SK-N-SH (cell line): ENCODE measurements at regions not wholly inside any gene's neighbourhood (a gene's known extent, or its start where the extent isn't known, plus 50 kb on each side); places are given as distances from the start of the nearest gene placed in this dataset.

Experiments used
- CTCF ChIA-PET: fragments of 300-600, 350-600 bp; formaldehyde crosslinking; extraction: SDS; loops from one replicate; lab custom pipeline; 2021; lab: Yijun Ruan, JAX
- POLR2A ChIA-PET: fragments of 350-600 bp; sonication (Branson Sonifier 250); formaldehyde crosslinking; extraction: SDS; loops from one replicate; lab custom pipeline; 2020; ENCODE audit warnings: antibody characterized with exemption, inconsistent platforms; lab: Yijun Ruan, JAX
- DNase-seq: peaks from one replicate; pipeline ENCODE4 v3.0.0; 2012
- H2AFZ ChIP-seq: fragments of 200-600 bp; sonication (generic); 2 replicates; pipeline ENCODE4 v1.8.1; 2016; ENCODE audit warnings: antibody characterized with exemption, mild to moderate bottlenecking, low read depth
- H3F3A ChIP-seq: fragments of 200-600 bp; sonication (generic); replicated peaks from 2 replicates; pipeline ENCODE3; 2016; ENCODE audit warnings: antibody characterized with exemption, mild to moderate bottlenecking; ENCODE audit not compliant: insufficient read depth
- H3K27ac ChIP-seq, 2 experiments: fragments of 200-500 bp in 1 of 2; fragments of 200-600 bp in 1 of 2; sonication (Bioruptor generic) in 1 of 2; sonication (generic), shearing (Covaris generic) in 1 of 2; 2 replicates each; pipeline versions ENCODE4 v1.5.1 to v1.6.1; 2014 to 2016; ENCODE audit warnings: low read depth in 2 of 2, inconsistent platforms in 1 of 2, low read length in 1 of 2, mild to moderate bottlenecking in 1 of 2, mixed read lengths in 1 of 2
- H3K27me3 ChIP-seq: fragments of 200-600 bp; sonication (generic), shearing (Covaris generic); 2 replicates; pipeline ENCODE4 v1.6.1; 2016; ENCODE audit warnings: mixed run types; ENCODE audit not compliant: insufficient read depth
- H3K36me3 ChIP-seq, 2 experiments: fragments of 200-500 bp in 1 of 2; fragments of 200-600 bp in 1 of 2; sonication (Bioruptor generic) in 1 of 2; sonication (generic) in 1 of 2; replicated peaks in 1 of 2; 2 replicates each; pipeline versions ENCODE3 to v1.5.1; 2014 to 2016; ENCODE audit warnings: low read length in 1 of 2, mild to moderate bottlenecking in 1 of 2; ENCODE audit not compliant: insufficient read depth in 2 of 2, control insufficient read depth in 1 of 2
- H3K4me1 ChIP-seq, 2 experiments: fragments of 200-500 bp in 1 of 2; fragments of 200-600 bp in 1 of 2; sonication (Bioruptor generic) in 1 of 2; sonication (generic), shearing (Covaris generic) in 1 of 2; 2 replicates each; pipeline versions ENCODE4 v1.5.1 to v1.6.1; 2014 to 2016; ENCODE audit warnings: low read depth in 1 of 2, low read length in 1 of 2, mixed run types in 1 of 2; ENCODE audit not compliant: insufficient read depth in 2 of 2, control insufficient read depth in 1 of 2
- H3K4me2 ChIP-seq: fragments of 200-600 bp; sonication (generic), shearing (Covaris generic); 2 replicates; pipeline ENCODE4 v1.6.1; 2017; ENCODE audit warnings: mixed run types
- H3K4me3 ChIP-seq, 2 experiments: fragments of 200-500 bp in 1 of 2; fragments of 200-600 bp in 1 of 2; sonication (Bioruptor generic) in 1 of 2; sonication (generic), shearing (Covaris generic) in 1 of 2; 2 replicates each; pipeline versions ENCODE4 v1.5.1 to v1.8.1; 2014 to 2016; ENCODE audit warnings: low read depth in 2 of 2, inconsistent platforms in 1 of 2, low read length in 1 of 2, mild to moderate bottlenecking in 1 of 2, mixed read lengths in 1 of 2, moderate library complexity in 1 of 2
- H3K79me2 ChIP-seq: fragments of 200-600 bp; sonication (generic); 2 replicates; pipeline ENCODE4 v1.8.1; 2017; ENCODE audit warnings: mild to moderate bottlenecking; ENCODE audit not compliant: insufficient read depth
- H3K9ac ChIP-seq: fragments of 200-600 bp; sonication (generic); 2 replicates; pipeline ENCODE4 v1.6.1; 2017; ENCODE audit warnings: mixed run types
- H3K9me2 ChIP-seq: fragments of 200-600 bp; sonication (generic); 2 replicates; pipeline ENCODE4 v1.6.1; 2017; ENCODE audit warnings: mixed run types
- H3K9me3 ChIP-seq: fragments of 200-600 bp; sonication (generic); 2 replicates; pipeline ENCODE4 v1.6.1; 2017; ENCODE audit warnings: mixed run types, mild to moderate bottlenecking, moderate library complexity
- H4K20me1 ChIP-seq: fragments of 200-600 bp; sonication (generic); 2 replicates; pipeline ENCODE4 v1.6.1; 2017; ENCODE audit warnings: mild to moderate bottlenecking, mixed run types; ENCODE audit not compliant: insufficient read depth
- CHD2 ChIP-seq: fragments of 150-350 bp; IDR thresholded peaks from 2 replicates; pipeline ENCODE4 v1.6.1; 2018; ENCODE audit warnings: low read length; ENCODE audit not compliant: partially characterized antibody
- ELF1 ChIP-seq: IDR thresholded peaks from 2 replicates; pipeline ENCODE4 v1.4.0; 2012
- EP300 ChIP-seq, 2 experiments: IDR thresholded peaks; 2 replicates each; pipeline versions ENCODE4 v1.4.0 to v1.6.1; 2012; ENCODE audit warnings: borderline replicate concordance in 1 of 2, low read depth in 1 of 2, low read length in 1 of 2
- EZH2phosphoT487 ChIP-seq: fragments of 200-600 bp; sonication (generic); IDR thresholded peaks from 2 replicates; pipeline ENCODE4 v1.6.1; 2017; ENCODE audit warnings: low read depth, mixed run types, mild to moderate bottlenecking, antibody characterized with exemption, moderate library complexity, borderline replicate concordance
- GATA2 ChIP-seq: sonication (generic); formaldehyde crosslinking; IDR thresholded peaks from 2 replicates; pipeline ENCODE4 v1.5.0; 2020; ENCODE audit warnings: mild to moderate bottlenecking, missing genetic modification reagents
- JUND ChIP-seq: IDR thresholded peaks from 2 replicates; pipeline ENCODE4 v1.4.0; 2012
- MEF2A ChIP-seq: IDR thresholded peaks from 2 replicates; pipeline ENCODE4 v1.4.0; 2012; ENCODE audit warnings: low read depth, borderline replicate concordance
- NRF1 ChIP-seq: IDR thresholded peaks from 2 replicates; pipeline ENCODE4 v1.6.1; 2012; ENCODE audit warnings: low read depth, mild to moderate bottlenecking, low read length
- PBX3 ChIP-seq: IDR thresholded peaks from 2 replicates; pipeline ENCODE4; 2012
- POLR2AphosphoS5 ChIP-seq: IDR thresholded peaks from 2 replicates; pipeline ENCODE4 v1.6.1; 2012; ENCODE audit warnings: low read depth, low read length
- RAD21 ChIP-seq: IDR thresholded peaks from 2 replicates; pipeline ENCODE4 v1.6.1; 2012; ENCODE audit warnings: mild to moderate bottlenecking, low read length
- RCOR1 ChIP-seq: fragments of 150-350 bp; IDR thresholded peaks from 2 replicates; pipeline ENCODE4 v1.6.1; 2017; ENCODE audit warnings: antibody characterized with exemption, low read length
- RFX5 ChIP-seq: IDR thresholded peaks from 2 replicates; pipeline ENCODE4 v1.6.1; 2012; ENCODE audit warnings: mild to moderate bottlenecking, improper control_type of control experiment, low read length
- RXRA ChIP-seq: IDR thresholded peaks from 2 replicates; pipeline ENCODE4 v1.4.0; 2012; ENCODE audit warnings: low read depth, mild to moderate bottlenecking, borderline replicate concordance
- SIN3A ChIP-seq: IDR thresholded peaks from 2 replicates; pipeline ENCODE4 v1.6.1; 2012; ENCODE audit warnings: low read depth, mild to moderate bottlenecking, low read length, moderate library complexity, borderline replicate concordance
- SMC3 ChIP-seq: IDR thresholded peaks from 2 replicates; pipeline ENCODE4 v1.6.1; 2012; ENCODE audit warnings: low read depth, low read length, improper control_type of control experiment
- TAF1 ChIP-seq: IDR thresholded peaks from 2 replicates; pipeline ENCODE4 v1.6.1; 2012; ENCODE audit warnings: low read depth, mild to moderate bottlenecking, low read length, moderate library complexity, borderline replicate concordance
- TCF12 ChIP-seq: IDR thresholded peaks from 2 replicates; pipeline ENCODE4 v1.4.0; 2012
- YY1 ChIP-seq: IDR thresholded peaks from 2 replicates; pipeline ENCODE4 v1.4.0; 2012; ENCODE audit warnings: low read depth, mild to moderate bottlenecking
- WGBS: methylation state at CpG from one replicate; pipeline ENCODE4 v1.1.6; 2017; ENCODE audit warnings: low lambda C conversion rate; 5-methylcytosine and 5-hydroxymethylcytosine counted together
- TF ChIP-seq, protein P1 (sequence below): IDR thresholded peaks from 2 replicates; pipeline ENCODE4 v1.4.0; 2012; ENCODE audit warnings: low read depth, borderline replicate concordance
- TF ChIP-seq, protein P2 (sequence below): IDR thresholded peaks from 2 replicates; pipeline ENCODE4 v1.4.0; 2012; ENCODE audit warnings: low read depth
- TF ChIP-seq, protein P3 (sequence below): IDR thresholded peaks from 2 replicates; pipeline ENCODE4 v1.6.1; 2012; ENCODE audit warnings: mild to moderate bottlenecking, low read depth, low read length, moderate library complexity

GRCh38 chr6:74757813-74758212 lies 448.0 kb downstream of the COL12A1 start:
- Histone ChIP-seq H2AFZ (no peak overlapping the region), H3K27ac (no peak overlapping the region), H4K20me1 (no peaks in the 10 kb centered on the region), H3K9me2 (no peaks in the 10 kb centered on the region), H3K9me3 (no peaks in the 10 kb centered on the region), H3K4me3 (no peak overlapping the region), H3K79me2 (no peaks in the 10 kb centered on the region), H3K4me2 (no peak overlapping the region), H3K27me3 (no peaks in the 10 kb centered on the region; the same call in 1 of the 2 replicates), H3F3A (no peaks in the 10 kb centered on the region), H3K4me1 (no peaks in the 10 kb centered on the region), H3K9ac (no peak overlapping the region), H3K36me3 (no peaks in the 10 kb centered on the region)
- TF ChIP-seq, protein P1, sequence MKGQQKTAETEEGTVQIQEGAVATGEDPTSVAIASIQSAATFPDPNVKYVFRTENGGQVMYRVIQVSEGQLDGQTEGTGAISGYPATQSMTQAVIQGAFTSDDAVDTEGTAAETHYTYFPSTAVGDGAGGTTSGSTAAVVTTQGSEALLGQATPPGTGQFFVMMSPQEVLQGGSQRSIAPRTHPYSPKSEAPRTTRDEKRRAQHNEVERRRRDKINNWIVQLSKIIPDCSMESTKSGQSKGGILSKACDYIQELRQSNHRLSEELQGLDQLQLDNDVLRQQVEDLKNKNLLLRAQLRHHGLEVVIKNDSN = no peak
- no peak for TF ChIP-seq MEF2A
- no peak for TF ChIP-seq CHD2
- TF ChIP-seq RCOR1 = no peak
- no peak for TF ChIP-seq TCF12
- TF ChIP-seq YY1 = no peak
- TF ChIP-seq POLR2AphosphoS5 = no peak
- TF ChIP-seq RXRA = no peak
- TF ChIP-seq PBX3 = no peak
- no peak for TF ChIP-seq NRF1
- no peak for TF ChIP-seq GATA2 (CRISPR knock-in tag)
- 2% methylated on average over 1 of the region's 1 CpG for WGBS
- POLR2A ChIA-PET = no interaction called here
- DNase-seq = no peak
- CTCF ChIA-PET = no interaction called here

DNA sequence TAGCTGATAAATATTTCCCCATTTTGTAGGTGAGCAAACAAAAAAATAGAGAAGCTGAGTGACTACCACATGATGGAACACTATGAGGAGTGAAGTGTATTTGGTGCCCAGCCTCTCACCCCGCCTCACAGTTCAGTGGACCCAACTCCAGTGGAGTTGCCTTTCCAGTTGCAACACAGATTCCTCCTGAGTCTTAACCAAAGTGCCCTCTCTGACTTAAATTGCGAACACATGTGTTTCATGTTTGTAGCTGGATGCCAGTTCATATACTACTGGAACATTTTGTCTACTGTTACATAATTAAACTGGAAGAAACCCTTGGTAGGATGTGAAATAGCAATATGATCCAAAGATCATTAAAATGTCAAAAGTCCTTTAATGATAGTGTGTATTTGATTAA lies 448.9 kb downstream of the COL12A1 start:
- H4K20me1 ChIP-seq = no peaks in the 10 kb centered on the region
- WGBS = 6% methylated on average over 2 of the region's 2 CpGs
- no peak overlapping the region for H2AFZ ChIP-seq
- no peak overlapping the region for H3K4me3 ChIP-seq
- no peaks in the 10 kb centered on the region for H3K36me3 ChIP-seq
- H3K27ac ChIP-seq = no peak overlapping the region
- ChIA-PET POLR2A (no interaction called here), CTCF (no interaction called here)
- no peak overlapping the region for H3K9ac ChIP-seq
- no peaks in the 10 kb centered on the region for H3K4me1 ChIP-seq
- H3K4me2 ChIP-seq = no peak overlapping the region
- H3K27me3 ChIP-seq = no peaks in the 10 kb centered on the region; the same call in 1 of the 2 replicates
- TF ChIP-seq CHD2 = no peak
- TF ChIP-seq YY1 = no peak
- no peak for TF ChIP-seq EP300 (IDR thresholded peaks at IDR 0.05; ENCODE audit: borderline replicate concordance in 1 of 2, low read depth in 1 of 2, low read length in 1 of 2)
- TF ChIP-seq, protein P2, sequence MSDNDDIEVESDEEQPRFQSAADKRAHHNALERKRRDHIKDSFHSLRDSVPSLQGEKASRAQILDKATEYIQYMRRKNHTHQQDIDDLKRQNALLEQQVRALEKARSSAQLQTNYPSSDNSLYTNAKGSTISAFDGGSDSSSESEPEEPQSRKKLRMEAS = no peak
- no peak for TF ChIP-seq JUND
- TF ChIP-seq RAD21 = no peak
- TF ChIP-seq POLR2AphosphoS5 = no peak
- TF ChIP-seq SIN3A = no peak
- no peak for TF ChIP-seq PBX3
- TF ChIP-seq, protein P3, sequence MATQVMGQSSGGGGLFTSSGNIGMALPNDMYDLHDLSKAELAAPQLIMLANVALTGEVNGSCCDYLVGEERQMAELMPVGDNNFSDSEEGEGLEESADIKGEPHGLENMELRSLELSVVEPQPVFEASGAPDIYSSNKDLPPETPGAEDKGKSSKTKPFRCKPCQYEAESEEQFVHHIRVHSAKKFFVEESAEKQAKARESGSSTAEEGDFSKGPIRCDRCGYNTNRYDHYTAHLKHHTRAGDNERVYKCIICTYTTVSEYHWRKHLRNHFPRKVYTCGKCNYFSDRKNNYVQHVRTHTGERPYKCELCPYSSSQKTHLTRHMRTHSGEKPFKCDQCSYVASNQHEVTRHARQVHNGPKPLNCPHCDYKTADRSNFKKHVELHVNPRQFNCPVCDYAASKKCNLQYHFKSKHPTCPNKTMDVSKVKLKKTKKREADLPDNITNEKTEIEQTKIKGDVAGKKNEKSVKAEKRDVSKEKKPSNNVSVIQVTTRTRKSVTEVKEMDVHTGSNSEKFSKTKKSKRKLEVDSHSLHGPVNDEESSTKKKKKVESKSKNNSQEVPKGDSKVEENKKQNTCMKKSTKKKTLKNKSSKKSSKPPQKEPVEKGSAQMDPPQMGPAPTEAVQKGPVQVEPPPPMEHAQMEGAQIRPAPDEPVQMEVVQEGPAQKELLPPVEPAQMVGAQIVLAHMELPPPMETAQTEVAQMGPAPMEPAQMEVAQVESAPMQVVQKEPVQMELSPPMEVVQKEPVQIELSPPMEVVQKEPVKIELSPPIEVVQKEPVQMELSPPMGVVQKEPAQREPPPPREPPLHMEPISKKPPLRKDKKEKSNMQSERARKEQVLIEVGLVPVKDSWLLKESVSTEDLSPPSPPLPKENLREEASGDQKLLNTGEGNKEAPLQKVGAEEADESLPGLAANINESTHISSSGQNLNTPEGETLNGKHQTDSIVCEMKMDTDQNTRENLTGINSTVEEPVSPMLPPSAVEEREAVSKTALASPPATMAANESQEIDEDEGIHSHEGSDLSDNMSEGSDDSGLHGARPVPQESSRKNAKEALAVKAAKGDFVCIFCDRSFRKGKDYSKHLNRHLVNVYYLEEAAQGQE = no peak
- no peak for TF ChIP-seq TAF1
- TF ChIP-seq RFX5 = no peak
- no peak for TF ChIP-seq EZH2phosphoT487
- no peak for TF ChIP-seq ELF1
- no peak for TF ChIP-seq SMC3
- no peak for TF ChIP-seq RCOR1
- H3K9me2 ChIP-seq = no peaks in the 10 kb centered on the region
- H3K9me3 ChIP-seq = no peaks in the 10 kb centered on the region
- DNase-seq = no peak
- no peaks in the 10 kb centered on the region for H3K79me2 ChIP-seq
- H3F3A ChIP-seq = no peaks in the 10 kb centered on the region
